ENCODE measurements at regions not wholly inside any gene's neighbourhood (a gene's known extent, or its start where the extent isn't known, plus 50 kb on each side); places are given as distances from the start of the nearest gene placed in this dataset.

DNA sequence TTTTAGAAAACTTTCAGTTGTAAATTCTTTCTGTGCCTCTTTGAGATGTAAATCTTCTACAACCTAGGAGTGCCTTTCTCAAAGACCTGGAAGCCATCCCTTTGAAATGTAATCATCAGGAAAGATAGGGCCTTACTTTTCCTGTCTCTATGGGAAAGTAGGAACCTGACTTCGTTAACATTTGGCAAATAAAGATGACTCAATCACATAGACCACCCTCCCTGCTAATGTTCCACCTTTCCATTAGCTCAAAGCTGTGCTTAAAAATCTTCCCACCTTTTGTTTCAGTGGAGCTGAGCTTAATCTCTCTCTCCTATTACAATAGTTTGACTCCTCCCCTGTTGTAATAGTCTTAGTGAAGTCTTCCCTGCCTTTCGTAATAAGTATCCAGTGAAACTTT, 247.7 kb downstream of the OLFM4 start:
- H3K4me2 ChIP-seq (ENCODE audit: insufficient read depth, low read length), result no peak overlapping the region
- no peaks in the 10 kb centered on the region for H3K79me2 ChIP-seq (ENCODE audit: insufficient read depth, low read length)
- no peaks in the 10 kb centered on the region for H4K20me1 ChIP-seq (ENCODE audit: insufficient read depth, low read length)
- H3K4me3 ChIP-seq (ENCODE audit: insufficient read depth, low read length), result no peak overlapping the region
- TF ChIP-seq CTCF (IDR thresholded peaks at IDR 0.05; ENCODE audit: extremely low read depth, low read depth, low read length), result no peak
- no peak for DNase-seq (ENCODE audit: insufficient read length, low spot score, missing footprints)
- H3K27me3 ChIP-seq (ENCODE audit: insufficient read depth, low read length), result no peaks in the 10 kb centered on the region
- H3K27ac ChIP-seq (ENCODE audit: low read depth, low read length), result no peak overlapping the region
- H2AFZ ChIP-seq (ENCODE audit: low read length), result no peak overlapping the region
- no peaks in the 10 kb centered on the region for H3K9me3 ChIP-seq (ENCODE audit: low read depth, low read length)
- no peaks in the 10 kb centered on the region for H3K36me3 ChIP-seq (ENCODE audit: insufficient read depth, low read length)
- no peaks in the 10 kb centered on the region for H3K4me1 ChIP-seq (ENCODE audit: insufficient read depth, low read length)

GRCh38 chr13:53281677-53282076, 253.1 kb downstream of the OLFM4 start:
- Histone ChIP-seq H3K27ac (ENCODE audit: low read depth, low read length) (no peak overlapping the region), H3K79me2 (ENCODE audit: insufficient read depth, low read length) (no peaks in the 10 kb centered on the region), H3K9me3 (ENCODE audit: low read depth, low read length) (no peaks in the 10 kb centered on the region), H3K27me3 (ENCODE audit: insufficient read depth, low read length) (no peaks in the 10 kb centered on the region), H3K4me1 (ENCODE audit: insufficient read depth, low read length) (no peaks in the 10 kb centered on the region), H3K4me2 (ENCODE audit: insufficient read depth, low read length) (no peak overlapping the region), H3K36me3 (ENCODE audit: insufficient read depth, low read length) (no peaks in the 10 kb centered on the region), H4K20me1 (ENCODE audit: insufficient read depth, low read length) (no peaks in the 10 kb centered on the region), H2AFZ (ENCODE audit: low read length) (no peak overlapping the region), H3K4me3 (ENCODE audit: insufficient read depth, low read length) (no peak overlapping the region)
- no peak for TF ChIP-seq CTCF (IDR thresholded peaks at IDR 0.05; ENCODE audit: extremely low read depth, low read depth, low read length)
- DNase-seq (ENCODE audit: insufficient read length, low spot score, missing footprints), result no peak

GRCh38 chr13:53285896-53286430, 257.4 kb downstream of the OLFM4 start:
- Histone ChIP-seq H3K27me3 (ENCODE audit: insufficient read depth, low read length) (no peaks in the 10 kb centered on the region), H3K9me3 (ENCODE audit: low read depth, low read length) (peaks cover 4% of the 10 kb centered on the region), H3K4me3 (ENCODE audit: insufficient read depth, low read length) (no peak overlapping the region), H3K79me2 (ENCODE audit: insufficient read depth, low read length) (no peaks in the 10 kb centered on the region), H3K4me1 (ENCODE audit: insufficient read depth, low read length) (no peaks in the 10 kb centered on the region), H3K4me2 (ENCODE audit: insufficient read depth, low read length) (no peak overlapping the region), H4K20me1 (ENCODE audit: insufficient read depth, low read length) (no peaks in the 10 kb centered on the region), H3K36me3 (ENCODE audit: insufficient read depth, low read length) (no peaks in the 10 kb centered on the region), H3K27ac (ENCODE audit: low read depth, low read length) (no peak overlapping the region), H2AFZ (ENCODE audit: low read length) (no peak overlapping the region)
- DNase-seq (ENCODE audit: insufficient read length, low spot score, missing footprints), result no peak
- no peak for TF ChIP-seq CTCF (IDR thresholded peaks at IDR 0.05; ENCODE audit: extremely low read depth, low read depth, low read length)

GRCh38 chr13:53298396-53298795, 269.8 kb downstream of the OLFM4 start:
- no peak overlapping the region for H3K4me3 ChIP-seq (ENCODE audit: insufficient read depth, low read length)
- H3K9me3 ChIP-seq (ENCODE audit: low read depth, low read length), result no peaks in the 10 kb centered on the region
- H3K27ac ChIP-seq (ENCODE audit: low read depth, low read length), result no peak overlapping the region
- no peaks in the 10 kb centered on the region for H3K36me3 ChIP-seq (ENCODE audit: insufficient read depth, low read length)
- no peaks in the 10 kb centered on the region for H3K79me2 ChIP-seq (ENCODE audit: insufficient read depth, low read length)
- no peak for TF ChIP-seq CTCF (IDR thresholded peaks at IDR 0.05; ENCODE audit: extremely low read depth, low read depth, low read length)
- H2AFZ ChIP-seq (ENCODE audit: low read length), result no peak overlapping the region
- no peaks in the 10 kb centered on the region for H3K4me1 ChIP-seq (ENCODE audit: insufficient read depth, low read length)
- no peaks in the 10 kb centered on the region for H4K20me1 ChIP-seq (ENCODE audit: insufficient read depth, low read length)
- H3K4me2 ChIP-seq (ENCODE audit: insufficient read depth, low read length), result no peak overlapping the region
- H3K27me3 ChIP-seq (ENCODE audit: insufficient read depth, low read length), result no peaks in the 10 kb centered on the region
- DNase-seq (ENCODE audit: insufficient read length, low spot score, missing footprints), result no peak
